Gastroesophageal sphincter (tissue), 3 donors: ENCODE measurements at regions not wholly inside any gene's neighbourhood (a gene's known extent, or its start where the extent isn't known, plus 50 kb on each side); places are given as distances from the start of the nearest gene placed in this dataset.

ENCODE experiments used
- CTCF ChIP-seq, 4 experiments: fragments of 200-600 bp in 2 of 4; fragments of 450-650 bp in 2 of 4; sonication (generic) in 1 of 4; IDR thresholded peaks; one replicate each; pipeline ENCODE4 v1.5.1; 2017 to 2019; ENCODE audit warnings: antibody characterized with exemption in 4 of 4, mild to moderate bottlenecking in 2 of 4, moderate library complexity in 2 of 4
- POLR2A ChIP-seq, 2 donors: fragments of 450-650 bp; IDR thresholded peaks; one replicate each; pipeline ENCODE4 v1.6.1; 2017; ENCODE audit warnings: antibody characterized with exemption in 2 of 2, mild to moderate bottlenecking in 2 of 2, moderate library complexity in 1 of 2
- POLR2AphosphoS5 ChIP-seq: sonication (generic); formaldehyde crosslinking; IDR thresholded peaks from one replicate; pipeline ENCODE4 v1.6.1; 2017; ENCODE audit warnings: antibody characterized with exemption

- no peak for TF ChIP-seq CTCF (IDR thresholded peaks at IDR 0.05)
- no peak for TF ChIP-seq POLR2A (IDR thresholded peaks at IDR 0.05)
- TF ChIP-seq POLR2AphosphoS5: no peak
These were observed 76.1 kb downstream of the CHRD start for GRCh38 chr3:184455991-184456390.
